Smooth muscle cell (in vitro differentiated cells): ENCODE measurements at regions not wholly inside any gene's neighbourhood (a gene's known extent, or its start where the extent isn't known, plus 50 kb on each side); places are given as distances from the start of the nearest gene placed in this dataset.

Experiments
- DNase-seq: peaks from one replicate; lab custom pipeline; 2025; ENCODE audit not compliant: unreplicated experiment; lab: John Stamatoyannopoulos, UW
- H2AFZ ChIP-seq: fragments of 200-600 bp; sonication (generic); 2 replicates; pipeline ENCODE4 v1.6.0; 2016; ENCODE audit warnings: antibody characterized with exemption, low read depth, mild to moderate bottlenecking
- H3F3A ChIP-seq: fragments of 200-600 bp; sonication (generic); 2 replicates; pipeline ENCODE4 v1.6.0; 2017; ENCODE audit warnings: antibody characterized with exemption, low read depth
- H3K27ac ChIP-seq: fragments of 200-600 bp; sonication (generic); 2 replicates; pipeline ENCODE4 v1.5.1; 2016; ENCODE audit warnings: low read depth, mild to moderate bottlenecking
- H3K27me3 ChIP-seq: fragments of 200-600 bp; sonication (generic); 2 replicates; pipeline ENCODE4 v1.6.1; 2016; ENCODE audit warnings: low read depth, mild to moderate bottlenecking
- H3K36me3 ChIP-seq: fragments of 200-600 bp; sonication (generic); 2 replicates; pipeline ENCODE4 v1.5.1; 2016; ENCODE audit warnings: low read depth
- H3K4me1 ChIP-seq: fragments of 200-600 bp; sonication (generic); 2 replicates; pipeline ENCODE4 v1.5.1; 2016; ENCODE audit warnings: low read depth
- H3K4me2 ChIP-seq: fragments of 200-600 bp; sonication (generic); 2 replicates; pipeline ENCODE4 v1.6.0; 2016; ENCODE audit warnings: mild to moderate bottlenecking
- H3K4me3 ChIP-seq: fragments of 200-600 bp; sonication (generic); 2 replicates; pipeline ENCODE4 v1.5.1; 2016; ENCODE audit warnings: mild to moderate bottlenecking
- H3K79me2 ChIP-seq: fragments of 200-600 bp; sonication (generic); 2 replicates; pipeline ENCODE4 v1.6.0; 2016; ENCODE audit warnings: low read depth, mild to moderate bottlenecking
- H3K9ac ChIP-seq: fragments of 200-600 bp; sonication (generic); 2 replicates; pipeline ENCODE4 v1.6.0; 2016; ENCODE audit warnings: low read depth
- H3K9me3 ChIP-seq: fragments of 200-600 bp; sonication (generic); replicated peaks from 2 replicates; pipeline ENCODE4 v1.5.1; 2016; ENCODE audit warnings: low read depth
- H4K20me1 ChIP-seq: fragments of 200-600 bp; sonication (generic); 2 replicates; pipeline ENCODE4 v1.6.0; 2016; ENCODE audit warnings: low read depth
- WGBS: methylation state at CpG from one replicate; pipeline ENCODE4 v1.1.7; 2016; ENCODE audit warnings: low lambda C conversion rate; 5-methylcytosine and 5-hydroxymethylcytosine counted together
- TF ChIP-seq, protein P1 (sequence below): fragments of 200-600 bp; sonication (generic); IDR thresholded peaks from 2 replicates; pipeline ENCODE4 v1.5.1; 2017; ENCODE audit warnings: borderline replicate concordance, mild to moderate bottlenecking, antibody characterized with exemption; ENCODE audit not compliant: insufficient read depth, poor library complexity, severe bottlenecking

DNA sequence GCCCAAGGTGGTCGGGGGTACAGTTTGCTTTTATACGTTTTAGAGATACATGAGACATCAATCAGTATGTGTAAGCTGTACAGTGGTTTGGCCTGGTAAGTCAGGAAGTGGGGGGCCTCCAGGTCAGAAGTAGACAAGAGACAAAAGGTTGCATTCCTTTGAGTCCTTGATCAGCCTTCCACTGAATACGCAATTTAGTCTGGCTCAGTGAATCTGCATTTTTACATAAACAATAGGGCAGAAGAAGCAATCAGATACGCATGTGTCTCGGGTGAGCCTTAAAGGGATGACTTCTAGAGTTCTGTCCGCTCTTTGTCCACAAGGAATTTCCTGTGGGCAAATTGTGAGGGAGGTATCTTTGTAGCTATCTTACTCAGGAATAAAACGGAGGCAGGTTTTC is 87.2 kb downstream of the SOWAHC start:
- Histone ChIP-seq H3K27ac (peak overlapping the region; percentile 91), H3K4me1 (peaks cover 27% of the 10 kb centered on the region), H4K20me1 (no peaks in the 10 kb centered on the region), H3K36me3 (no peaks in the 10 kb centered on the region), H3K9ac (peak overlapping the region; percentile 63), H3K27me3 (no peaks in the 10 kb centered on the region), H3F3A (peaks cover 8% of the 10 kb centered on the region), H3K9me3 (no peaks in the 10 kb centered on the region), H3K79me2 (no peaks in the 10 kb centered on the region), H3K4me3 (no peak overlapping the region), H3K4me2 (no peak overlapping the region), H2AFZ (no peak overlapping the region)
- no peak for DNase-seq
- TF ChIP-seq, protein P1, sequence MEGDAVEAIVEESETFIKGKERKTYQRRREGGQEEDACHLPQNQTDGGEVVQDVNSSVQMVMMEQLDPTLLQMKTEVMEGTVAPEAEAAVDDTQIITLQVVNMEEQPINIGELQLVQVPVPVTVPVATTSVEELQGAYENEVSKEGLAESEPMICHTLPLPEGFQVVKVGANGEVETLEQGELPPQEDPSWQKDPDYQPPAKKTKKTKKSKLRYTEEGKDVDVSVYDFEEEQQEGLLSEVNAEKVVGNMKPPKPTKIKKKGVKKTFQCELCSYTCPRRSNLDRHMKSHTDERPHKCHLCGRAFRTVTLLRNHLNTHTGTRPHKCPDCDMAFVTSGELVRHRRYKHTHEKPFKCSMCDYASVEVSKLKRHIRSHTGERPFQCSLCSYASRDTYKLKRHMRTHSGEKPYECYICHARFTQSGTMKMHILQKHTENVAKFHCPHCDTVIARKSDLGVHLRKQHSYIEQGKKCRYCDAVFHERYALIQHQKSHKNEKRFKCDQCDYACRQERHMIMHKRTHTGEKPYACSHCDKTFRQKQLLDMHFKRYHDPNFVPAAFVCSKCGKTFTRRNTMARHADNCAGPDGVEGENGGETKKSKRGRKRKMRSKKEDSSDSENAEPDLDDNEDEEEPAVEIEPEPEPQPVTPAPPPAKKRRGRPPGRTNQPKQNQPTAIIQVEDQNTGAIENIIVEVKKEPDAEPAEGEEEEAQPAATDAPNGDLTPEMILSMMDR, result no peak
- 54% methylated on average over 7 of the region's 7 CpGs for WGBS

DNA sequence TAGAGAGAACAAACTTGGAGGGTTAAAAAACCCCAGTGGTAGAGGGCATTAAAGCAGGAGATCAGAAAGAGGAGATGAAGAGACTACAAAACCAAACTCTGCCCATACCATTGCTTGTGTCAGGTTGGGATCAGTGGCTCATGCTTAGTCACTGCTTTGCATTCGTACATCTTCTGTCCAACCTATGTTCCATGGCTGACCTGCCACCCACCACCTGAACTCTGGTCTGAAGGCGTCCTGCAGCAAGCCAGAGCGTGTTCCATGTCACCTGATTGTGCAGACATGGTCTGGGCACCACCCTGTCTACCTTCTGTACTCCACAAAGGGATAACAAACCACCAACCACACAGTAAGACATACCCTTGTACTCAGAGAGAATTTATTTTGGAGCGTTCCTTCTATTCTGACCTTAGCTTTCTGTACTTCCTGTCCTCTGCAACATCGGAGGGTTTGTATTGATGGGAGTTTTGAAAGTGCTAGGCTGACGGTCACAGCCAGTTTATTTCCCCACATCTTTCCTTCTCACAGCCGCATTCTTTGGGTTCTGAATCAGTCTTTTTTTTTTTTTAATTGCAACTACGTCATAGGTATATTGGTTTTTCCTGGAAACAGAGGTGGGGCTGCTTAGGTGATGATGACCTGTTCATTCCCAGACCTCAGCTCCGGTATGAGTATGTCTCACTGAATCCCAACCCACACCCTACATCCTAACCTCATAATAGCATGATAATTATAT is 88.3 kb downstream of the SOWAHC start:
- WGBS, result 75% methylated on average over 9 of the region's 9 CpGs
- Histone ChIP-seq H3K36me3 (no peaks in the 10 kb centered on the region), H3K4me3 (no peak overlapping the region), H3K79me2 (no peaks in the 10 kb centered on the region), H3K4me1 (peaks cover 27% of the 10 kb centered on the region), H3K9ac (peak overlapping the region; percentile 63), H2AFZ (no peak overlapping the region), H4K20me1 (no peaks in the 10 kb centered on the region), H3K27me3 (no peaks in the 10 kb centered on the region), H3K9me3 (no peaks in the 10 kb centered on the region), H3F3A (peaks cover 8% of the 10 kb centered on the region), H3K27ac (peak overlapping the region; percentile 91), H3K4me2 (peak overlapping the region; percentile 27)
- no peak for DNase-seq
- TF ChIP-seq, protein P1, result no peak

DNA sequence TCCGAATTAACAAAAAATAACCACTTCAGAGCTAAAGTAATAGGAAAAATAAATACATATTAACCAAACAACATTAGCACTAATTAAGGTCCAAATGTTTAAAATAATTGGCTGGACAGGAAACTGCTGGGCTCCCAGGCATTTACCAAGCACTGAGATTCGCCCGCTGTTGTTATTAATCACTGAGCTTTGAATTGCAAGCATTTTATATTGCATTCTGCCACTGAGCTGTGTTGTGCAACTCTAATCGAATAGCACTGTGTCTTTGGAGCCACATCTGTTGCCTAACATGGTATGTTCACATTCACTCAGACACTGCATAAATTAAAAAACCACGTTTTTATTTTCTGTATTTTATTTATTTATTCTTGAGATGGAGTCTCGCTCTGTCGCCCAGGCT is 88.9 kb downstream of the SOWAHC start:
- Histone ChIP-seq H3K79me2 (no peaks in the 10 kb centered on the region), H3K4me1 (peaks cover 27% of the 10 kb centered on the region), H3F3A (peaks cover 8% of the 10 kb centered on the region), H3K27me3 (no peaks in the 10 kb centered on the region), H2AFZ (no peak overlapping the region), H3K4me3 (no peak overlapping the region), H3K9ac (peak overlapping the region; percentile 34), H4K20me1 (no peaks in the 10 kb centered on the region), H3K9me3 (no peaks in the 10 kb centered on the region), H3K27ac (peak overlapping the region; percentile 91), H3K4me2 (no peak overlapping the region), H3K36me3 (no peaks in the 10 kb centered on the region)
- TF ChIP-seq, protein P1, result no peak
- DNase-seq, result no peak
- 87% methylated on average over 7 of the region's 7 CpGs for WGBS

DNA sequence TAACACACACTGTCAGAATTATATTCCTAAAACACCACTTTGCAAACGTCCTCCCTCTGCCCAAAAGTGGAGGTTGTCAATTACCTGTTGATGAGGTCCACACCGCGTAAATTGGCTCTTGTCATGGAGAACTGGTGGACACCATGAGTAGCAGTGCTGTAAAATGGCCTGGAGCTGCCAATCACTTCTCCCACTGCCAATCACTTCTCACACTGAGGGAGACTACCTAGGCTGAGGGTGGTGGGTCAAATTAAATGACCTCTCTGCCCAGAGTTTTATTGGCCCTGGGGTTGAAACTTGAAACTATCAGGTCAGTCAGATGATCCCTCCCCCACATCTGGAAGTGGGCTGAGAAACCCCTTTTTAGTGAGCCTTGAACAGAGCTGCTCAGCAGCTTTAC is 89.6 kb downstream of the SOWAHC start:
- no peaks in the 10 kb centered on the region for H3K27me3 ChIP-seq
- H3K36me3 ChIP-seq, result no peaks in the 10 kb centered on the region
- TF ChIP-seq, protein P1, result no peak
- 84% methylated on average over 3 of the region's 3 CpGs for WGBS
- no peak for DNase-seq
- H2AFZ ChIP-seq, result no peak overlapping the region
- no peak overlapping the region for H3K4me3 ChIP-seq
- H3K9me3 ChIP-seq, result no peaks in the 10 kb centered on the region
- H3F3A ChIP-seq, result peaks cover 8% of the 10 kb centered on the region
- no peaks in the 10 kb centered on the region for H3K79me2 ChIP-seq
- H3K4me2 ChIP-seq, result no peak overlapping the region
- peak overlapping the region; percentile 91 for H3K27ac ChIP-seq
- H3K4me1 ChIP-seq, result peaks cover 27% of the 10 kb centered on the region
- H4K20me1 ChIP-seq, result no peaks in the 10 kb centered on the region
- H3K9ac ChIP-seq, result no peak overlapping the region
